ENCODE measurements at regions not wholly inside any gene's neighbourhood (a gene's known extent, or its start where the extent isn't known, plus 50 kb on each side); places are given as distances from the start of the nearest gene placed in this dataset.
A peak's percentile ranks its signal among the peaks of the same experiment; 100 is the strongest.

DNA sequence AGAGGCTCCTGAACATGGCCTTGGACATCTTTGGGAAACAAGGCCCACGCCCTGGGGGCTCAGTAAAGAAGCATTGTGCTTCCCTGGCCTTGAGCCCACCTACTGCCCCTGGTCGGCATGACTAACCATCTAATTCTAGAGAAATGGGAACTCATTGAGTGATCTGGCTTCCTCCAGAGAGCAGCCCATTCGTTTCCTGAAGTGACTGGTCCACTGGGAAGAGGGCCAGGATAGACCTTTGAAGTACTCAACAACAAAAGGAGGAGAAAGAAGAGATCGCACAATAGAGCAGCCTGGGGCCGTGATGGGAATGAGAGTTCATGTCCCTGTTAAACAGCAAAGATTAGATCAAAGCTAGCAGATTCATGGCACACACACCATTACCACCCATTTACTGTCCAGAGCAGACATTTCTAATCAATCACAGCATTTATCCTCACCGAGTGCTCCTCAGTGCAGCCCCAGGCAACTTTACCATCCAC, 514.4 kb upstream of the PROK2 start:
- DNase-seq, result peak; percentile 53 to 81 (median 71)
- ATAC-seq (ENCODE audit: insufficient read depth, low FRiP score), result no peak
- H3K4me1 ChIP-seq (ENCODE audit: control insufficient read depth in 5 of 5, insufficient read depth in 5 of 5, low read length in 5 of 5), result peaks cover 0 to 11% (median 7%) of the 10 kb centered on the region in 5 donors
- H3K4me3 ChIP-seq, result no peak overlapping the region
- H3K27ac ChIP-seq (ENCODE audit: low read depth in 1 of 2, low read length in 1 of 2), result peak overlapping the region in 1 of 2 donors; percentile 32
- peaks cover 0 to 4% (median 0%) of the 10 kb centered on the region in 3 donors for H3K27me3 ChIP-seq (ENCODE audit: control insufficient read depth in 3 of 3, insufficient read depth in 3 of 3, low read length in 2 of 3)
- WGBS, 2 donors, result 48 to 55% methylated on average over 6 of the region's 6 CpGs
- H3K36me3 ChIP-seq (ENCODE audit: control insufficient read depth in 4 of 4, insufficient read depth in 4 of 4, low read length in 4 of 4), result no peaks in the 10 kb centered on the region
- no peak overlapping the region for H3K9ac ChIP-seq (ENCODE audit: insufficient read depth in 1 of 2, low read length in 2 of 2)
- H3K9me3 ChIP-seq (ENCODE audit: control insufficient read depth in 4 of 4, insufficient read depth in 3 of 4, low read length in 3 of 4), result no peaks in the 10 kb centered on the region
- TF ChIP-seq, protein P1, sequence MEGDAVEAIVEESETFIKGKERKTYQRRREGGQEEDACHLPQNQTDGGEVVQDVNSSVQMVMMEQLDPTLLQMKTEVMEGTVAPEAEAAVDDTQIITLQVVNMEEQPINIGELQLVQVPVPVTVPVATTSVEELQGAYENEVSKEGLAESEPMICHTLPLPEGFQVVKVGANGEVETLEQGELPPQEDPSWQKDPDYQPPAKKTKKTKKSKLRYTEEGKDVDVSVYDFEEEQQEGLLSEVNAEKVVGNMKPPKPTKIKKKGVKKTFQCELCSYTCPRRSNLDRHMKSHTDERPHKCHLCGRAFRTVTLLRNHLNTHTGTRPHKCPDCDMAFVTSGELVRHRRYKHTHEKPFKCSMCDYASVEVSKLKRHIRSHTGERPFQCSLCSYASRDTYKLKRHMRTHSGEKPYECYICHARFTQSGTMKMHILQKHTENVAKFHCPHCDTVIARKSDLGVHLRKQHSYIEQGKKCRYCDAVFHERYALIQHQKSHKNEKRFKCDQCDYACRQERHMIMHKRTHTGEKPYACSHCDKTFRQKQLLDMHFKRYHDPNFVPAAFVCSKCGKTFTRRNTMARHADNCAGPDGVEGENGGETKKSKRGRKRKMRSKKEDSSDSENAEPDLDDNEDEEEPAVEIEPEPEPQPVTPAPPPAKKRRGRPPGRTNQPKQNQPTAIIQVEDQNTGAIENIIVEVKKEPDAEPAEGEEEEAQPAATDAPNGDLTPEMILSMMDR (IDR thresholded peaks at IDR 0.05; ENCODE audit: control extremely low read depth, extremely low read depth), result no peak

- H3K9ac ChIP-seq (ENCODE audit: insufficient read depth in 1 of 2, low read length in 2 of 2), result no peak overlapping the region
- 61 to 65% methylated on average over 8 of the region's 8 CpGs for WGBS, 2 donors
- H3K27me3 ChIP-seq (ENCODE audit: control insufficient read depth in 3 of 3, insufficient read depth in 3 of 3, low read length in 2 of 3), result peaks cover 0 to 4% (median 0%) of the 10 kb centered on the region in 3 donors
- ATAC-seq (ENCODE audit: insufficient read depth, low FRiP score), result no peak
- no peaks in the 10 kb centered on the region for H3K36me3 ChIP-seq (ENCODE audit: control insufficient read depth in 4 of 4, insufficient read depth in 4 of 4, low read length in 4 of 4)
- peak overlapping the region in 1 of 2 donors; percentile 57 for H3K27ac ChIP-seq (ENCODE audit: low read depth in 1 of 2, low read length in 1 of 2)
- H3K4me1 ChIP-seq (ENCODE audit: control insufficient read depth in 5 of 5, insufficient read depth in 5 of 5, low read length in 5 of 5), result peaks cover 0 to 11% (median 7%) of the 10 kb centered on the region in 5 donors
- H3K9me3 ChIP-seq (ENCODE audit: control insufficient read depth in 4 of 4, insufficient read depth in 3 of 4, low read length in 3 of 4), result no peaks in the 10 kb centered on the region
- peak in 1 of 3 donors; percentile 37 for DNase-seq
- TF ChIP-seq, protein P1 (IDR thresholded peaks at IDR 0.05; ENCODE audit: control extremely low read depth, extremely low read depth), result no peak
- no peak overlapping the region for H3K4me3 ChIP-seq
Measured at GRCh38 chr3:72298201-72299152, 513.5 kb upstream of the PROK2 start.

GRCh38 chr3:72297481-72297880, 512.5 kb upstream of the PROK2 start:
- DNase-seq, result no peak
- Histone ChIP-seq H3K4me1 (ENCODE audit: control insufficient read depth in 5 of 5, insufficient read depth in 5 of 5, low read length in 5 of 5) (peaks cover 0 to 11% (median 7%) of the 10 kb centered on the region in 5 donors), H3K27me3 (ENCODE audit: control insufficient read depth in 3 of 3, insufficient read depth in 3 of 3, low read length in 2 of 3) (peaks cover 0 to 4% (median 0%) of the 10 kb centered on the region in 3 donors), H3K27ac (ENCODE audit: low read depth in 1 of 2, low read length in 1 of 2) (no peak overlapping the region), H3K9me3 (ENCODE audit: control insufficient read depth in 4 of 4, insufficient read depth in 3 of 4, low read length in 3 of 4) (no peaks in the 10 kb centered on the region), H3K9ac (ENCODE audit: insufficient read depth in 1 of 2, low read length in 2 of 2) (no peak overlapping the region), H3K4me3 (no peak overlapping the region), H3K36me3 (ENCODE audit: control insufficient read depth in 4 of 4, insufficient read depth in 4 of 4, low read length in 4 of 4) (no peaks in the 10 kb centered on the region)
- TF ChIP-seq, protein P1 (IDR thresholded peaks at IDR 0.05; ENCODE audit: control extremely low read depth, extremely low read depth), result no peak
- no peak for ATAC-seq (ENCODE audit: insufficient read depth, low FRiP score)
- WGBS, 2 donors, result 89 to 91% methylated on average over 1 of the region's 1 CpG
